GM23338 (cell line): ENCODE measurements at regions not wholly inside any gene's neighbourhood (a gene's known extent, or its start where the extent isn't known, plus 50 kb on each side); places are given as distances from the start of the nearest gene placed in this dataset.

ENCODE experiments used
- ATAC-seq: fragments of 200-7000 bp; cut with Tn5 transposase; 3 replicates; pipeline ENCODE4 v1.9.1; 2020
- DNase-seq: peaks from one replicate; pipeline ENCODE4 v3.0.0-alpha.2; 2015; ENCODE audit warnings: low spot score
- H2AFZ ChIP-seq: fragments of 200-600 bp; sonication (generic); 2 replicates; pipeline ENCODE4 v1.8.0; 2016; ENCODE audit warnings: antibody characterized with exemption, mild to moderate bottlenecking, moderate library complexity
- H3F3A ChIP-seq: fragments of 200-600 bp; sonication (generic); replicated peaks from 2 replicates; pipeline ENCODE4 v1.8.0; 2017; ENCODE audit warnings: antibody characterized with exemption, mixed run types, low read depth
- H3K27ac ChIP-seq: fragments of 200-600 bp; sonication (generic); 2 replicates; pipeline ENCODE4 v1.6.1; 2016; ENCODE audit warnings: low read depth
- H3K27me3 ChIP-seq: fragments of 200-600 bp; sonication (generic); 2 replicates; pipeline ENCODE4 v1.8.0; 2016; ENCODE audit warnings: mild to moderate bottlenecking, mixed run types, moderate library complexity; ENCODE audit not compliant: insufficient read depth
- H3K36me3 ChIP-seq: fragments of 200-600 bp; sonication (generic); 2 replicates; pipeline ENCODE4 v1.8.0; 2016; ENCODE audit warnings: mild to moderate bottlenecking; ENCODE audit not compliant: insufficient read depth
- H3K4me1 ChIP-seq: fragments of 200-600 bp; sonication (generic); 2 replicates; pipeline ENCODE4 v1.8.0; 2016; ENCODE audit warnings: mild to moderate bottlenecking, moderate library complexity; ENCODE audit not compliant: insufficient read depth
- H3K4me2 ChIP-seq: fragments of 200-600 bp; sonication (generic); 2 replicates; pipeline ENCODE4 v1.7.1; 2017; ENCODE audit warnings: mixed run types
- H3K4me3 ChIP-seq: fragments of 200-600 bp; sonication (generic); 2 replicates; pipeline ENCODE4 v1.6.1; 2016; ENCODE audit warnings: mixed run types
- H3K79me2 ChIP-seq: fragments of 200-600 bp; sonication (generic); replicated peaks from 2 replicates; pipeline ENCODE4 v1.8.0; 2017; ENCODE audit warnings: mild to moderate bottlenecking; ENCODE audit not compliant: insufficient read depth
- H3K9me2 ChIP-seq: fragments of 200-600 bp; sonication (generic); 2 replicates; pipeline ENCODE4 v1.8.0; 2017; ENCODE audit not compliant: insufficient read depth
- H4K20me1 ChIP-seq: fragments of 200-600 bp; sonication (generic); replicated peaks from 2 replicates; pipeline ENCODE4 v1.8.0; 2017; ENCODE audit warnings: mild to moderate bottlenecking; ENCODE audit not compliant: insufficient read depth
- H3K27ac Mint-ChIP-seq: 2 replicates; pipeline ENCODE4 v1.8.0; 2020; ENCODE audit warnings: inconsistent platforms, mild to moderate bottlenecking, moderate library complexity, mixed read lengths
- H3K27me3 Mint-ChIP-seq: 3 replicates; pipeline ENCODE4 v1.8.0; 2022; ENCODE audit warnings: low read depth, mild to moderate bottlenecking, moderate library complexity, mixed read lengths, inconsistent platforms; ENCODE audit not compliant: insufficient read depth, poor library complexity
- H3K36me3 Mint-ChIP-seq: 3 replicates; pipeline ENCODE4 v1.8.0; 2021; ENCODE audit warnings: low read depth, mild to moderate bottlenecking, inconsistent platforms, moderate library complexity, mixed read lengths
- H3K4me1 Mint-ChIP-seq: 3 replicates; pipeline ENCODE4 v1.8.0; 2020; ENCODE audit warnings: mild to moderate bottlenecking, inconsistent platforms, mixed read lengths
- H3K4me3 Mint-ChIP-seq: 3 replicates; pipeline ENCODE4 v1.8.0; 2021; ENCODE audit warnings: moderate library complexity, mild to moderate bottlenecking, inconsistent platforms, mixed read lengths
- H3K9me3 Mint-ChIP-seq: 3 replicates; pipeline ENCODE4 v1.8.0; 2020; ENCODE audit warnings: moderate library complexity, mild to moderate bottlenecking, inconsistent platforms, mixed read lengths
- CTCF ChIP-seq, 2 experiments: fragments of 200-600 bp in 1 of 2; sonication (generic) in 1 of 2; conservative IDR thresholded peaks; 2 replicates each; pipeline versions ENCODE4 v1.5.1 to v1.6.1; 2016 to 2017; ENCODE audit warnings: antibody characterized with exemption in 2 of 2, low read depth in 2 of 2, mild to moderate bottlenecking in 2 of 2, moderate library complexity in 1 of 2
- ETS1 ChIP-seq: IDR thresholded peaks from 2 replicates; pipeline ENCODE4 v1.6.1; 2016; ENCODE audit warnings: antibody characterized with exemption
- EZH2 ChIP-seq: fragments of 200-600 bp; sonication (generic); IDR thresholded peaks from one replicate; pipeline ENCODE4 v1.8.0; 2017; ENCODE audit warnings: antibody characterized with exemption, mild to moderate bottlenecking, low read depth; ENCODE audit not compliant: unreplicated experiment
- EZH2phosphoT487 ChIP-seq: fragments of 200-600 bp; sonication (generic); IDR thresholded peaks from one replicate; pipeline ENCODE4 v1.8.1; 2018; ENCODE audit warnings: antibody characterized with exemption; ENCODE audit not compliant: unreplicated experiment
- POLR2AphosphoS5 ChIP-seq: IDR thresholded peaks from 2 replicates; pipeline ENCODE4 v1.6.1; 2016; ENCODE audit warnings: antibody characterized with exemption, low read depth
- STAT1 ChIP-seq: IDR thresholded peaks from one replicate; pipeline ENCODE4 v1.6.1; 2016; ENCODE audit warnings: antibody characterized with exemption; ENCODE audit not compliant: unreplicated experiment
- ZNF114 ChIP-seq: fragments of 250-450 bp; sonication (Bioruptor Pico); IDR thresholded peaks from 2 replicates; pipeline ENCODE4 v1.5.0; 2020; ENCODE audit warnings: mild to moderate bottlenecking, moderate library complexity
- ZNF462 ChIP-seq: fragments of 250-450 bp; sonication (Bioruptor Pico); IDR thresholded peaks from 2 replicates; pipeline ENCODE4 v1.5.0; 2020; ENCODE audit warnings: mild to moderate bottlenecking, moderate library complexity

- H3K36me3 ChIP-seq, result no peaks in the 10 kb centered on the region
- no peak overlapping the region for H2AFZ ChIP-seq
- no peaks in the 10 kb centered on the region for H3K4me1 ChIP-seq
- no peak overlapping the region for H3K4me2 ChIP-seq
- no peaks in the 10 kb centered on the region for H4K20me1 ChIP-seq
- H3K27ac Mint-ChIP-seq, result no peak overlapping the region
- no peaks in the 10 kb centered on the region for H3K79me2 ChIP-seq
- H3K4me3 Mint-ChIP-seq, result no peak overlapping the region
- no peaks in the 10 kb centered on the region; the same call in 2 of the 3 replicates for H3K9me3 Mint-ChIP-seq
- H3F3A ChIP-seq, result no peaks in the 10 kb centered on the region
- no peak overlapping the region for H3K27ac ChIP-seq
- no peaks in the 10 kb centered on the region for H3K27me3 Mint-ChIP-seq
- no peaks in the 10 kb centered on the region; the same call in 2 of the 3 replicates for H3K36me3 Mint-ChIP-seq
- ATAC-seq, result no peak
- no peaks in the 10 kb centered on the region for H3K4me1 Mint-ChIP-seq
- H3K9me2 ChIP-seq, result 0 out of 2 replicates have a peak, but pooled peaks cover 4% of the 10 kb centered on the region
- no peaks in the 10 kb centered on the region for H3K27me3 ChIP-seq
- no peak overlapping the region for H3K4me3 ChIP-seq
- DNase-seq, result no peak
- no peak for TF ChIP-seq EZH2
- TF ChIP-seq STAT1, result no peak
- TF ChIP-seq POLR2AphosphoS5, result no peak
- TF ChIP-seq ZNF114, result no peak
These were observed 357.1 kb upstream of the ZNF32 start for GRCh38 chr10:44005788-44006099.

- peak overlapping the region; percentile 78 for H2AFZ ChIP-seq
- H3K9me2 ChIP-seq, result 0 out of 2 replicates have a peak, but pooled peaks cover 4% of the 10 kb centered on the region
- peaks cover under 1% of the 10 kb centered on the region for H3K27me3 Mint-ChIP-seq
- no peaks in the 10 kb centered on the region for H3F3A ChIP-seq
- no peaks in the 10 kb centered on the region for H3K4me1 Mint-ChIP-seq
- no peaks in the 10 kb centered on the region; the same call in 2 of the 3 replicates for H3K9me3 Mint-ChIP-seq
- H3K4me1 ChIP-seq, result no peaks in the 10 kb centered on the region
- peak; percentile 37; the same call in 2 of the 3 replicates for ATAC-seq
- no peaks in the 10 kb centered on the region for H3K79me2 ChIP-seq
- H3K36me3 ChIP-seq, result no peaks in the 10 kb centered on the region
- H3K4me3 Mint-ChIP-seq, result no peak overlapping the region
- no peak for DNase-seq
- no peaks in the 10 kb centered on the region; the same call in 2 of the 3 replicates for H3K36me3 Mint-ChIP-seq
- H3K27me3 ChIP-seq, result no peaks in the 10 kb centered on the region
- no peak overlapping the region for H3K27ac ChIP-seq
- H4K20me1 ChIP-seq, result no peaks in the 10 kb centered on the region
- no peak overlapping the region for H3K27ac Mint-ChIP-seq
- no peak overlapping the region for H3K4me3 ChIP-seq
- H3K4me2 ChIP-seq, result no peak overlapping the region
- no peak for TF ChIP-seq ETS1
- TF ChIP-seq ZNF462 (CRISPR knock-in tag), result no peak
- no peak for TF ChIP-seq CTCF (conservative IDR thresholded peaks at IDR 0.05; ENCODE audit: low read depth in 2 of 2)
- no peak for TF ChIP-seq ZNF114
- no peak for TF ChIP-seq POLR2AphosphoS5
- TF ChIP-seq EZH2, result no peak
- TF ChIP-seq STAT1, result no peak
- no peak for TF ChIP-seq EZH2phosphoT487
These were observed 356.5 kb upstream of the ZNF32 start for GRCh38 chr10:44004913-44005787.
